HG03575 (cell line): ENCODE measurements at regions not wholly inside any gene's neighbourhood (a gene's known extent, or its start where the extent isn't known, plus 50 kb on each side); places are given as distances from the start of the nearest gene placed in this dataset.

Experiments
- ATAC-seq: cut with Tn5 transposase; IDR thresholded peaks from one replicate; pipeline ENCODE4 v1.9.1; 2021; ENCODE audit not compliant: unreplicated experiment, insufficient number of reproducible peaks, low FRiP score; ENCODE audit errors: extremely low read depth

GRCh38 chr1:90561911-90562310 lies 155.2 kb downstream of the BARHL2 start:
- no peak for ATAC-seq

- ATAC-seq, result no peak
Observed at GRCh38 chr1:90561103-90561783, 155.9 kb downstream of the BARHL2 start.

GRCh38 chr1:90558754-90559378 lies 158.2 kb downstream of the BARHL2 start:
- no peak for ATAC-seq

DNA sequence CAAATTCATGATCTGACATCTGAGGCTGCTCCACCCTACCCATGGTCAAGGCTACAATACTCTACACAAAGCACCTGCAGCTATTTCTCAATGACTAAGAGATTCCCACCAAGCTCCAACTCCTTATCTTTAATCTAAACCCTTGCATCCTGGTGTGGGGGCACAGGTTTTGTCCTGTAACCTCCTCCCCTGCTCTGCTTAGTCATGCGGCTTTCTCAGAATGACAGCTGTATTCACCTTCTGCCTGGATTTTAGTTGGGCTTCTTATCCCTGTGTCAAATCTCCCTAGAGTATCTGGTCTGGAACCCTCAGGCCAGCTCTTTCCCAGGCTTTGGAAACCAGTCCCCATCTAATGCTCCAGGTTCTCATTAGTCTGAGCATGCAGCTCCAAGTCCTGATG lies 159.0 kb downstream of the BARHL2 start:
- ATAC-seq, result no peak

GRCh38 chr1:90557706-90558105 lies 159.4 kb downstream of the BARHL2 start:
- ATAC-seq, result no peak

- ATAC-seq, result no peak
Observed at GRCh38 chr1:90550626-90551406, 166.3 kb downstream of the BARHL2 start.

DNA sequence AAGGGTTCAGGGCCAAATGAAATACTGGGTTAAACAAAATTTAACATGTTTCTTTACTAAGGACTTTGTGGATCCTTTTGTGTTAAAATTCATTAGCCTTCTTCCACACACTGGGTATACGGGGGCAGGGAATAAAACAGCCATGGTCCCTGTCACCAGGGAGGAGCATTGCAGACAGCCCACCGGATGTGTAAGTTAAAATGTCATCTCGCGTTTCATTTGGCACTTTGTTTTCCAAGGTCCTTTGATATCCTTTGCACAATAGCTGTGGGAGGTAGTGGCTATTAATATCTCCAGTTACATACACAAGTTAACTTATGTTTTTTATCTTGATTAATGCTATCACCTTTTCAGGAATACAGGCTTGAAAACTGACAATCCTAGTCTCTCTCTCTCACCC lies 172.7 kb downstream of the BARHL2 start:
- ATAC-seq, result no peak

GRCh38 chr1:90537606-90538362 lies 179.3 kb downstream of the BARHL2 start:
- no peak for ATAC-seq

GRCh38 chr1:90534663-90535295 lies 182.3 kb downstream of the BARHL2 start:
- ATAC-seq, result no peak

DNA sequence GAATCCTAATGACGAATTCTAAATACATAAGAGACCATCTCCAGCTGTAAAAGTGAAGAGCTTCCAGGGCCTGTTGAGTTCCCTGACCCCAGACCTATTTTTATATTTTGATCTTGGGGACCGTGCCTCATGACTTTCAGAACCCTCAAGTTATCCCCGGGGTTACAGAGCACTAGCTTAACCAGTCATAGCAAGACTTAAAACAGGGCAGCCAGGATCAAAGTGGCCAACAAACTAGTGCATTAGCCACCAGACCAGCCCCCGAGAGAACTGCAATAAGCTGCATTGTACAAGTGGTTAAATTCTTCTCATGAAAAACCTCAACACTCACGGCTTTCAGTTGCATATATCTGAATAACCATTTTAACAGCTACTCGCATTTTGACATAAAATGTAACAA lies 183.0 kb downstream of the BARHL2 start:
- no peak for ATAC-seq

GRCh38 chr1:90526954-90527353 lies 190.1 kb downstream of the BARHL2 start:
- ATAC-seq, result no peak

DNA sequence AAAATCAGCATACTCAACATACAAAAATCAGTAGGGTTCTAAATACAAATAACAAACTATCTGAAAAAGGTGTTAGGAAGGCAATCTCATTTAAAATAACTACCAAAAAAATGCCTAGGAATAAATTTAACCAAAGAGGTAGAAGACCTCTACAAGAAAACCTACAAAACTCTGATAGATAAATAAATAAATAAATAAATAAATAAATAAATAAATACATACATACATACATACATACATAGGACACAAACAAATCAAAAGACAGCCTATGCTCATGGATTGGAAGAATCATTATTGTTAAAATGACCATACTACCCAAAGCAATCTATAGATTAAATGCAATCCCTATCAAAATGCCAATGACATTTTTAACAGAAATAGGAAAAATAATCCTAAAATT lies 194.7 kb downstream of the BARHL2 start:
- ATAC-seq, result no peak

DNA sequence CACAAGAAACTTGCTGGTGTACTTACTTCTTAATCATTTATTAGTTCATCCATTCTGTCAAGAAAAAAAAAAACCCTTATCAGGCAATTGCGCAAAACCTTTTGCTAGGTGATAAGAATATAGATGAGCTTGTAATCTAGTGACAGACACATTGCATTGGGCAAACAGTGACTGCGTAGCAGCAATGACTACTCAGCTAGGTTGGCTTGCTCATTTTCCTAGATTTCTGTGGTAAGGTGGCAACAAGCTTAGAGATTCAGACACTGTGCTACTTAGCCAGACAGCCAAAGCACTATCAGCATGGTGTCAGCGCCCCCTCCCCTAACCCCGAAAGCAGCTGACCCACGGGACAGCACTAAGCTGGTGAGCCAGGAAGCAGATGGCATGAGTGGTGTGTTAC lies 203.1 kb downstream of the BARHL2 start:
- ATAC-seq, result no peak

DNA sequence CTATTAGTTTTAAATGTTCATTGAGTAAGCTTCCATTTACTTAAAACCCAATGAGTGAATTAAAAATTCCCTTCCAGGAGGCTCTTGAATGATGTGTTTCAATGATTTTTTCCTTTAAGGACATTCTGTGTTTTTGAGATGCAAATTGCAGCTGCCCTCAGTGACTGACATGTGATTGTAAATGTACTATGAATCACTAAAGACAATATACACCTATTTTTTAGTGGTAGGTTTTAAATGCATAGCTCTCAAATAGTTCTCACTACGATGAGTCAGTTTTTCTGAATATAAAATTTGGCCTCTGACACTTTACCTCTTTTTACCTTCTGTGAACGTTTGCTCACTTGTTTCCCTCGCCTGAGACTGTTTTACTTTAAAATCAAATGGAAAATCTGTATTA lies 204.7 kb downstream of the BARHL2 start:
- no peak for ATAC-seq

GRCh38 chr1:90510143-90510542 lies 207.0 kb downstream of the BARHL2 start:
- ATAC-seq, result no peak

DNA sequence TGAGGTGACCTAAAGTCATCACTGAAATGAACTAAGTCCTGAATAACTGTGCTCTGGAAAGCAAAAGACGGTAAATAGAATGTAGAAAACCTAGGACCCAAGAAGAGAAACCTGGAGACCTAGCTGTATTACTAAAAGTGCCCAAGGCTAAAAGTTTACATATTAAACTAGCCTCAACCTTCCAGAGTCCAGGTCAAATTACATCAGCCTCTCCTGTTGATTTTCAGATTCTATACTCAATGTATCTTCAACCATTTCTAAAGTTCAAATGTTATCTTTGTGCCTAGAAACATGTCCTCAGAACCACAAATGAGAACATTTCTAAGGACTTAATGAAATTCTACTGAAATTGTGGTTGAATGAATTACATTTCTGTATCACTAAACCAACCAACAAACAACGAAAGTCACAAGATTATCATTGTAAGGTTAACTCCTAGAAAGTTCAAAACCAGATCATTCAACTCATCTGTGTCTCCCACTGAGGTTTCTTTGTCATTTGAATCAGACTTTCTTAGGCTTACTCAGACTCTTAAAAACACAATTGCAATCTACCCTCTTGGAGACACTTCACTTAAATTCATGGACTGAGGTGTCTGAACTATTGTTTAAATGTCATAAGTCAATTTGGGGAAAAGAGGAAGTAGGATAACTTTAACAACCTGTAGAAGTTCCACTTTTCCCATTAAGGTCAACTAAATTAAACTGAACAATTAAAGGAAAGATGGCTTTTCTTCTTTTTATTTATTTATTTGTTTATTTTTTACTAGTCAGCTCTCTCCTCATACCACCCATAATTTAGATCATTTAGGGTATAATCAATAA lies 207.7 kb downstream of the BARHL2 start:
- ATAC-seq, result peak; percentile 46

DNA sequence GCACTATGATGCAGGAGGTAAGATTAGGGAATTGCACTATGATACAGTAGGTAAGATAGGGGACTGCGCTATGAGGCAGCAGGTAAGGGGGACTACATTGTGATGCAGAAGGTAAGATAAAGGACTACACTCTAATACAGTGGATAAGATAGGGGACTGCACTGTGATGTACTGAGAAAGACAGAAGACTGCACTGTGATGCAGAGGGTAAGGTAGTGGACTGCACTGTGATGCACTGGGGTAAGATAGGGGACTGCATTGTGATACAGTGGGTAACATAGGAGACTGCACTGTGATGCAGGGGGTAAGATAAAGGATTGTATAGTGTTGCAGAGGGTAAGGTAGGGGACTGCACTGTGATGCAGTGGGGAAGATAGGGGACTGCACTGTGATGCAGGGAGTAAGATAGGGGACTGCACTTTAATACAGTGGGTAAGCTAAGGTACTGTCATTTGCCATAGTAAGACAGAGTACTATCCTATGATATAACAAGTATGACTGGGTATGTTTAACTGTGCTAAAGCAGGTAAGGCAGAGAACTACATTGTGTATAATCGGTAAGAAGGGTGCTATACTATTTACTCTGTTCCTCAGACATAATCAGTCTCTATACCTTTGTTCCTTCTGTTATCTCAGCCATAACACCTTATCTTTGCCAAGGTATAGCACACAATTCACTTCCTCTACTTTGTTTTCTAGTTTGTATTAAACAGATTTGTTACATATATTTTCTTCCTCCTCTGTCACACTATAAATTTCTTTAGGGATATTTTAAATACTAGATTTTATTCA lies 208.5 kb downstream of the BARHL2 start:
- no peak for ATAC-seq

- ATAC-seq, result no peak
Observed at GRCh38 chr1:90507173-90507572, 209.9 kb downstream of the BARHL2 start.
